Stimulated activated CD8-positive, alpha-beta memory T cell treated with anti-CD3 and anti-CD28 coated beads, Interleukin-15, amount 100 ng/mL, for 1 hour (primary cell): ENCODE measurements at regions not wholly inside any gene's neighbourhood (a gene's known extent, or its start where the extent isn't known, plus 50 kb on each side); places are given as distances from the start of the nearest gene placed in this dataset.

ENCODE experiments used
- DNase-seq: peaks from one replicate; pipeline ENCODE4 v3.0.0-alpha.2; 2020; ENCODE audit warnings: low read depth

GRCh38 chr3:194973366-194974000 is 287.8 kb downstream of the FAM43A start:
- no peak for DNase-seq

- no peak for DNase-seq
Observed at GRCh38 chr3:194974468-194975135, 288.9 kb downstream of the FAM43A start.

- no peak for DNase-seq
Observed at GRCh38 chr3:194976049-194976451, 290.4 kb downstream of the FAM43A start.

- DNase-seq, result no peak
Observed at GRCh38 chr3:194976874-194977273, 291.2 kb downstream of the FAM43A start.

GRCh38 chr3:194977356-194977755 is 291.7 kb downstream of the FAM43A start:
- DNase-seq, result no peak

- no peak for DNase-seq
Observed at GRCh38 chr3:194979173-194979572, 291.8 kb downstream of the XXYLT1 start.

- no peak for DNase-seq
Observed at GRCh38 chr3:194982472-194982871, 288.5 kb downstream of the XXYLT1 start.

- DNase-seq, result no peak
Observed at GRCh38 chr3:194983121-194983520, 287.8 kb downstream of the XXYLT1 start.

- DNase-seq, result no peak
Observed at GRCh38 chr3:194983620-194984019, 287.3 kb downstream of the XXYLT1 start.

- DNase-seq, result no peak
Observed at GRCh38 chr3:194984066-194984465, 286.9 kb downstream of the XXYLT1 start.

GRCh38 chr3:194984622-194985021 is 286.3 kb downstream of the XXYLT1 start:
- DNase-seq, result no peak

GRCh38 chr3:194985031-194985578 is 285.9 kb downstream of the XXYLT1 start:
- no peak for DNase-seq

- no peak for DNase-seq
Observed at GRCh38 chr3:194986208-194987043, 284.5 kb downstream of the XXYLT1 start.

GRCh38 chr3:194987571-194988494 is 283.1 kb downstream of the XXYLT1 start:
- DNase-seq, result no peak

- no peak for DNase-seq
Observed at GRCh38 chr3:194988495-194989165, 282.3 kb downstream of the XXYLT1 start.

- no peak for DNase-seq
Observed at GRCh38 chr3:194989241-194989640, 281.7 kb downstream of the XXYLT1 start.

- DNase-seq, result no peak
Observed at GRCh38 chr3:194990454-194991337, 280.3 kb downstream of the XXYLT1 start.

GRCh38 chr3:194991338-194991654 is 279.7 kb downstream of the XXYLT1 start:
- DNase-seq, result no peak

- DNase-seq, result no peak
Observed at GRCh38 chr3:194993896-194994295, 277.1 kb downstream of the XXYLT1 start.

- DNase-seq, result no peak
Observed at GRCh38 chr3:194994551-194994981, 276.4 kb downstream of the XXYLT1 start.
